SK-N-SH (cell line): ENCODE measurements at regions not wholly inside any gene's neighbourhood (a gene's known extent, or its start where the extent isn't known, plus 50 kb on each side); places are given as distances from the start of the nearest gene placed in this dataset.

ENCODE experiments used
- CTCF ChIP-seq: fragments of 200-600 bp; sonication (generic); IDR thresholded peaks from 2 replicates; pipeline ENCODE4 v1.6.1; 2017; ENCODE audit warnings: antibody characterized with exemption, mild to moderate bottlenecking, moderate library complexity
- FOSL2 ChIP-seq: IDR thresholded peaks from 2 replicates; pipeline ENCODE4 v1.4.0; 2012; ENCODE audit warnings: low read depth, mild to moderate bottlenecking, moderate library complexity, borderline replicate concordance
- GABPA ChIP-seq: IDR thresholded peaks from 2 replicates; pipeline ENCODE4 v1.4.0; 2012; ENCODE audit warnings: low read depth, mild to moderate bottlenecking
- GATA2 ChIP-seq: sonication (generic); formaldehyde crosslinking; IDR thresholded peaks from 2 replicates; pipeline ENCODE4 v1.5.0; 2020; ENCODE audit warnings: mild to moderate bottlenecking, missing genetic modification reagents
- IRF3 ChIP-seq: fragments of 150-350 bp; IDR thresholded peaks from 2 replicates; pipeline ENCODE4 v1.6.1; 2016; ENCODE audit warnings: mild to moderate bottlenecking, low read depth, low read length
- MAX ChIP-seq: IDR thresholded peaks from 2 replicates; pipeline ENCODE4 v1.4.0; 2012; ENCODE audit warnings: low read depth
- MXI1 ChIP-seq: IDR thresholded peaks from 2 replicates; pipeline ENCODE4 v1.6.1; 2012; ENCODE audit warnings: mild to moderate bottlenecking, low read depth, low read length, improper control_type of control experiment
- NRF1 ChIP-seq: IDR thresholded peaks from 2 replicates; pipeline ENCODE4 v1.6.1; 2012; ENCODE audit warnings: low read depth, mild to moderate bottlenecking, low read length
- POLR2AphosphoS5 ChIP-seq: IDR thresholded peaks from 2 replicates; pipeline ENCODE4 v1.6.1; 2012; ENCODE audit warnings: low read depth, low read length
- RAD21 ChIP-seq: IDR thresholded peaks from 2 replicates; pipeline ENCODE4 v1.6.1; 2012; ENCODE audit warnings: mild to moderate bottlenecking, low read length
- REST ChIP-seq: IDR thresholded peaks from 2 replicates; pipeline ENCODE4 v1.6.1; 2012; ENCODE audit warnings: mild to moderate bottlenecking, low read depth, low read length, moderate library complexity
- TAF1 ChIP-seq: IDR thresholded peaks from 2 replicates; pipeline ENCODE4 v1.6.1; 2012; ENCODE audit warnings: low read depth, mild to moderate bottlenecking, low read length, moderate library complexity, borderline replicate concordance
- TEAD4 ChIP-seq: IDR thresholded peaks from 2 replicates; pipeline ENCODE4 v1.4.0; 2012; ENCODE audit warnings: mild to moderate bottlenecking, borderline replicate concordance; ENCODE audit not compliant: insufficient read depth
- USF2 ChIP-seq: fragments of 150-350 bp; IDR thresholded peaks from 2 replicates; pipeline ENCODE4 v1.6.1; 2017; ENCODE audit warnings: antibody characterized with exemption, low read length, low read depth, borderline replicate concordance

- TF ChIP-seq POLR2AphosphoS5 (no peak), NRF1 (no peak), CTCF (no peak), GATA2 (CRISPR knock-in tag) (no peak), REST (no peak), TAF1 (no peak), FOSL2 (no peak), TEAD4 (no peak), RAD21 (no peak), IRF3 (no peak), USF2 (no peak), GABPA (no peak), MAX (no peak), MXI1 (no peak)
Measured at GRCh38 chr20:34164381-34164984, 52.4 kb upstream of the EIF2S2 start.
